Ascending aorta (tissue), 2 donors: ENCODE measurements at regions not wholly inside any gene's neighbourhood (a gene's known extent, or its start where the extent isn't known, plus 50 kb on each side); places are given as distances from the start of the nearest gene placed in this dataset.

Experiments used
- DNase-seq, 2 donors: peaks; one replicate each; pipeline ENCODE4 v3.0.0-alpha.2; 2019; ENCODE audit warnings: low spot score in 2 of 2
- H3K27ac ChIP-seq, 2 donors: fragments of 200-600 bp; sonication (generic); one replicate each; pipeline ENCODE4 v1.5.1; 2016 to 2017; ENCODE audit warnings: mild to moderate bottlenecking in 1 of 2
- H3K27me3 ChIP-seq: fragments of 200-600 bp; sonication (generic); one replicate; pipeline ENCODE4 v1.5.1; 2017
- H3K36me3 ChIP-seq, 2 donors: fragments of 200-600 bp; sonication (generic); one replicate each; pipeline ENCODE4 v1.5.1; 2016
- H3K4me1 ChIP-seq, 2 donors: fragments of 200-600 bp; sonication (generic); one replicate each; pipeline ENCODE4 v1.5.1; 2016 to 2017; ENCODE audit warnings: mild to moderate bottlenecking in 1 of 2
- H3K4me3 ChIP-seq, 2 donors: fragments of 200-600 bp; sonication (generic); one replicate each; pipeline ENCODE4 v1.5.1; 2016 to 2017; ENCODE audit warnings: mild to moderate bottlenecking in 1 of 2
- H3K9me3 ChIP-seq, 2 donors: fragments of 200-600 bp; sonication (generic); one replicate each; pipeline ENCODE4 v1.5.1; 2016
- intact Hi-C: fragments of 100-400 bp; cut with DNase I; formaldehyde crosslinking; loops from one replicate; pipeline ENCODE4 v1.15.1; 2023
- TF ChIP-seq, protein P1 (sequence below), 3 experiments: fragments of 200-600 bp in 2 of 3; fragments of 450-650 bp in 1 of 3; sonication (generic) in 2 of 3; IDR thresholded peaks; one replicate each; pipeline ENCODE4 v1.5.1; 2016 to 2019; ENCODE audit warnings: antibody characterized with exemption in 3 of 3, mild to moderate bottlenecking in 1 of 3, moderate library complexity in 1 of 3

- Histone ChIP-seq H3K9me3 (no peaks in the 10 kb centered on the region), H3K27ac (no peak overlapping the region), H3K36me3 (peaks cover 0 to 3% of the 10 kb centered on the region in 2 donors), H3K4me1 (no peaks in the 10 kb centered on the region), H3K27me3 (no peaks in the 10 kb centered on the region), H3K4me3 (no peak overlapping the region)
- intact Hi-C loops: no loop called here
- DNase-seq: no peak
- TF ChIP-seq, protein P1, sequence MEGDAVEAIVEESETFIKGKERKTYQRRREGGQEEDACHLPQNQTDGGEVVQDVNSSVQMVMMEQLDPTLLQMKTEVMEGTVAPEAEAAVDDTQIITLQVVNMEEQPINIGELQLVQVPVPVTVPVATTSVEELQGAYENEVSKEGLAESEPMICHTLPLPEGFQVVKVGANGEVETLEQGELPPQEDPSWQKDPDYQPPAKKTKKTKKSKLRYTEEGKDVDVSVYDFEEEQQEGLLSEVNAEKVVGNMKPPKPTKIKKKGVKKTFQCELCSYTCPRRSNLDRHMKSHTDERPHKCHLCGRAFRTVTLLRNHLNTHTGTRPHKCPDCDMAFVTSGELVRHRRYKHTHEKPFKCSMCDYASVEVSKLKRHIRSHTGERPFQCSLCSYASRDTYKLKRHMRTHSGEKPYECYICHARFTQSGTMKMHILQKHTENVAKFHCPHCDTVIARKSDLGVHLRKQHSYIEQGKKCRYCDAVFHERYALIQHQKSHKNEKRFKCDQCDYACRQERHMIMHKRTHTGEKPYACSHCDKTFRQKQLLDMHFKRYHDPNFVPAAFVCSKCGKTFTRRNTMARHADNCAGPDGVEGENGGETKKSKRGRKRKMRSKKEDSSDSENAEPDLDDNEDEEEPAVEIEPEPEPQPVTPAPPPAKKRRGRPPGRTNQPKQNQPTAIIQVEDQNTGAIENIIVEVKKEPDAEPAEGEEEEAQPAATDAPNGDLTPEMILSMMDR (IDR thresholded peaks at IDR 0.05): no peak
Measured at GRCh38 chr2:217316743-217317142, 456.9 kb upstream of the TNP1 start.

GRCh38 chr2:217314021-217314460 is 454.2 kb upstream of the TNP1 start:
- Histone ChIP-seq H3K4me1 (no peaks in the 10 kb centered on the region), H3K9me3 (no peaks in the 10 kb centered on the region), H3K4me3 (no peak overlapping the region), H3K27me3 (no peaks in the 10 kb centered on the region), H3K27ac (no peak overlapping the region), H3K36me3 (peaks cover 0 to 3% of the 10 kb centered on the region in 2 donors)
- intact Hi-C loops: no loop called here
- TF ChIP-seq, protein P1 (IDR thresholded peaks at IDR 0.05): no peak
- DNase-seq: no peak

DNA sequence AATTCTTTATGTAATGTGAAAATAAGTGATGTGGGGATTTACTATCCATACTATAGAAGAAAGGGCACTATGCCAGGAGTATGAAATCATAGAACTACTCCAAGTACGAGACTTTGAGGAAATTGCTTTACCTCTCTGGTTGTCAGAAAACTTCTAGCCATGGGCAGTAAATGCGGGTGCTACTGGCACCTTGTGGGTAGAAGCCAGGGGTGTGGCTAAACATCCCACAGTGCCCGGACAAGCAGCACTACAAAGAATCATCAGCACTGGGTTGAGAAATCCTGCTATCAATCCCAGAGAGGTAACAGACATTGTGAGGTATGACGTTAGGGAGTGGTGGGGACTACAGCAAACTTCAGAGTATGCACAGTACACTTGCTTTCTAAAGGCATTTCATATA is 453.5 kb upstream of the TNP1 start:
- TF ChIP-seq, protein P1 (IDR thresholded peaks at IDR 0.05): no peak
- no peak overlapping the region for H3K4me3 ChIP-seq
- no peak overlapping the region for H3K27ac ChIP-seq
- intact Hi-C loops: no loop called here
- no peaks in the 10 kb centered on the region for H3K4me1 ChIP-seq
- H3K27me3 ChIP-seq: no peaks in the 10 kb centered on the region
- peaks cover 0 to 3% of the 10 kb centered on the region in 2 donors for H3K36me3 ChIP-seq
- no peak for DNase-seq
- H3K9me3 ChIP-seq: no peaks in the 10 kb centered on the region

DNA sequence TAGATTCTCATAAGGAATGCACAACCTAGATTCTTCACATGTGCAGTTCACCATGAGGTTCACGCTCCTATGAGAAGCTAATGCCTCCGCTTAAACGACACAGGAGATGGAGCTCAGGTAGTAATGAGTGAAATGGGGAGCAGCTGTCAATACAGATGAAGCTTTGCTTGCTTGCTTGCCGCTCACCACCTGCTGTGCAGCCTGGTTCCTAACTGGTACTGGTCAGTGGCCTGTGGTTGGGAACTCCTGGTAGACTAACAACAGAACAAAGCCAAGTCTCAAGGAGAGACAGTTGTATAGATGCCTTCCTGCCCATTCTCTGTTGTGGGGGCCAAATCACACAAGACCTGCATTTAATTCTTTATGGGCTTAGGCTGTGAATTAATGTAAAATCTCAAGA is 449.2 kb upstream of the TNP1 start:
- H3K27me3 ChIP-seq: no peaks in the 10 kb centered on the region
- no peaks in the 10 kb centered on the region for H3K4me1 ChIP-seq
- no peak overlapping the region for H3K4me3 ChIP-seq
- no peak for DNase-seq
- intact Hi-C loops: no loop called here
- no peaks in the 10 kb centered on the region for H3K36me3 ChIP-seq
- no peak overlapping the region for H3K27ac ChIP-seq
- H3K9me3 ChIP-seq: no peaks in the 10 kb centered on the region
- TF ChIP-seq, protein P1 (IDR thresholded peaks at IDR 0.05): no peak

DNA sequence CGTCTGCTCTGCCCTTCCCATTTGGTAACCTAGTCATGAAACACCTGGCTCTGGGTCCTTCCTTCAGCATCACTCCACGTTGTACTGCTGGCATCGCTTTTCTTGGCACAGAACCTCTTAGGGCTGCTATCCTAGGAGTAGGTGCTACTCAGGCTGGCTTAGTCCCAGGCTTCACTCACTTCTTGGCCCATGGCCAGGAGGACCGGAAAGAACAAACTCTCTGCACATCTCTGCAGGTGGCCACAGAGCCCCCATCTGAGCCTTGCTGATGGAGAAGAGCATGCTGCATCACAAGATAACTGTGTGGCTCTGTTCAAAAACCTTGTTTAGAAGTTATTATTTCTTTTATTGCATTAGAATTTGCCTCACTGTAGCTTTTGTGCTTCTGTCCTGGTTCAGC is 447.2 kb upstream of the TNP1 start:
- H3K9me3 ChIP-seq: no peaks in the 10 kb centered on the region
- no peaks in the 10 kb centered on the region for H3K4me1 ChIP-seq
- intact Hi-C loops: no loop called here
- TF ChIP-seq, protein P1 (IDR thresholded peaks at IDR 0.05): no peak
- no peak overlapping the region for H3K27ac ChIP-seq
- H3K27me3 ChIP-seq: no peaks in the 10 kb centered on the region
- no peak overlapping the region for H3K4me3 ChIP-seq
- H3K36me3 ChIP-seq: no peaks in the 10 kb centered on the region
- DNase-seq: no peak

GRCh38 chr2:217305882-217306281 is 446.0 kb upstream of the TNP1 start:
- Histone ChIP-seq H3K4me3 (no peak overlapping the region), H3K9me3 (no peaks in the 10 kb centered on the region), H3K36me3 (no peaks in the 10 kb centered on the region), H3K27me3 (no peaks in the 10 kb centered on the region), H3K4me1 (peaks cover 0 to 7% of the 10 kb centered on the region in 2 donors), H3K27ac (no peak overlapping the region)
- no peak for DNase-seq
- intact Hi-C loops: no loop called here
- TF ChIP-seq, protein P1 (IDR thresholded peaks at IDR 0.05): no peak
